ENCODE measurements at regions not wholly inside any gene's neighbourhood (a gene's known extent, or its start where the extent isn't known, plus 50 kb on each side); places are given as distances from the start of the nearest gene placed in this dataset.

DNA sequence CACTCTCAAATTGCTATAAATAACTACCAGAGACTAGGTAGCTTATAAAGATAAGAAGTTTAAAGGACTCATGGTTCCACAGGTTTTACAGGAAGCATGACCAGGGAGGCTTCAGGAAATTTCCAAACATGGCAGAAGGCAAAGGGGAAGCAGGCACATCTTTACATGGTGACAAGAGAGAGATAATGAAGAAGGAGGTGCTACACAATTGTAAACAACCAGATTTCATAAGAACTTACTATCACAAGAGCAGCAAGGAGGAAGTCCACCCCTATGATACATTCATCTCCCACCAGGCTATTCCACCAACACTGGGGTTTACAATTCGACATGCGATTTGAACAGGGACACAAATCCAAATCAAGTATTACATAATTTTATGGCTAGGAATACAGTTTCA is 257.7 kb downstream of the BTG1 start:
- TF ChIP-seq, protein P1, sequence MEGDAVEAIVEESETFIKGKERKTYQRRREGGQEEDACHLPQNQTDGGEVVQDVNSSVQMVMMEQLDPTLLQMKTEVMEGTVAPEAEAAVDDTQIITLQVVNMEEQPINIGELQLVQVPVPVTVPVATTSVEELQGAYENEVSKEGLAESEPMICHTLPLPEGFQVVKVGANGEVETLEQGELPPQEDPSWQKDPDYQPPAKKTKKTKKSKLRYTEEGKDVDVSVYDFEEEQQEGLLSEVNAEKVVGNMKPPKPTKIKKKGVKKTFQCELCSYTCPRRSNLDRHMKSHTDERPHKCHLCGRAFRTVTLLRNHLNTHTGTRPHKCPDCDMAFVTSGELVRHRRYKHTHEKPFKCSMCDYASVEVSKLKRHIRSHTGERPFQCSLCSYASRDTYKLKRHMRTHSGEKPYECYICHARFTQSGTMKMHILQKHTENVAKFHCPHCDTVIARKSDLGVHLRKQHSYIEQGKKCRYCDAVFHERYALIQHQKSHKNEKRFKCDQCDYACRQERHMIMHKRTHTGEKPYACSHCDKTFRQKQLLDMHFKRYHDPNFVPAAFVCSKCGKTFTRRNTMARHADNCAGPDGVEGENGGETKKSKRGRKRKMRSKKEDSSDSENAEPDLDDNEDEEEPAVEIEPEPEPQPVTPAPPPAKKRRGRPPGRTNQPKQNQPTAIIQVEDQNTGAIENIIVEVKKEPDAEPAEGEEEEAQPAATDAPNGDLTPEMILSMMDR (IDR thresholded peaks at IDR 0.05; ENCODE audit: low read length) = no peak
- no peak for TF ChIP-seq EZH2 (IDR thresholded peaks at IDR 0.05; ENCODE audit: borderline replicate concordance, low read length)
